Mucosa of stomach (tissue), 1 donor: ENCODE measurements at regions not wholly inside any gene's neighbourhood (a gene's known extent, or its start where the extent isn't known, plus 50 kb on each side); places are given as distances from the start of the nearest gene placed in this dataset.
"Not testable (repeated sequence)": the region's sequence is repeated elsewhere in the genome, so short reads cannot be mapped to it uniquely, and the experiment has no call there.

ENCODE experiments used
- H3K27me3 ChIP-seq: one replicate; pipeline ENCODE4 v1.7.0; 2013; ENCODE audit warnings: mild to moderate bottlenecking, low read length; ENCODE audit not compliant: control insufficient read depth, insufficient read depth
- H3K36me3 ChIP-seq: one replicate; pipeline ENCODE4 v1.7.0; 2013; ENCODE audit warnings: low read length; ENCODE audit not compliant: control insufficient read depth, insufficient read depth
- H3K4me1 ChIP-seq: one replicate; pipeline ENCODE4 v1.7.0; 2013; ENCODE audit warnings: mild to moderate bottlenecking, low read length; ENCODE audit not compliant: control insufficient read depth, insufficient read depth
- H3K4me3 ChIP-seq: one replicate; pipeline ENCODE4 v1.7.0; 2013; ENCODE audit warnings: low read length
- H3K9ac ChIP-seq: one replicate; pipeline ENCODE4 v1.7.0; 2013; ENCODE audit warnings: mild to moderate bottlenecking, low read length, moderate library complexity
- H3K9me3 ChIP-seq: one replicate; pipeline ENCODE4 v1.7.0; 2013; ENCODE audit warnings: mild to moderate bottlenecking, low read length, moderate library complexity; ENCODE audit not compliant: control insufficient read depth
- donor health status: Pancreatic carcinoma.

GRCh38 chr12:75662511-75663159 lies 151.2 kb upstream of the KRR1 start:
- no peak overlapping the region for H3K4me3 ChIP-seq
- peaks cover 21% of the 10 kb centered on the region for H3K4me1 ChIP-seq
- no peak overlapping the region for H3K9ac ChIP-seq
- no peaks in the 10 kb centered on the region for H3K36me3 ChIP-seq
- no peaks in the 10 kb centered on the region for H3K27me3 ChIP-seq
- no peaks in the 10 kb centered on the region for H3K9me3 ChIP-seq

GRCh38 chr12:75661908-75662307 lies 150.5 kb upstream of the KRR1 start:
- no peak overlapping the region for H3K9ac ChIP-seq
- H3K9me3 ChIP-seq: no peaks in the 10 kb centered on the region
- H3K27me3 ChIP-seq: no peaks in the 10 kb centered on the region
- H3K36me3 ChIP-seq: no peaks in the 10 kb centered on the region
- peaks cover 14% of the 10 kb centered on the region for H3K4me1 ChIP-seq
- H3K4me3 ChIP-seq: no peak overlapping the region

GRCh38 chr12:75660805-75661404 lies 149.5 kb upstream of the KRR1 start:
- Histone ChIP-seq H3K36me3 (no peaks in the 10 kb centered on the region), H3K27me3 (no peaks in the 10 kb centered on the region), H3K4me3 (no peak overlapping the region), H3K9ac (no peak overlapping the region), H3K9me3 (no peaks in the 10 kb centered on the region), H3K4me1 (peaks cover 6% of the 10 kb centered on the region)

GRCh38 chr12:75660107-75660530 lies 148.7 kb upstream of the KRR1 start:
- H3K4me3 ChIP-seq: no peak overlapping the region
- no peaks in the 10 kb centered on the region for H3K36me3 ChIP-seq
- H3K9me3 ChIP-seq: no peaks in the 10 kb centered on the region
- no peak overlapping the region for H3K9ac ChIP-seq
- no peaks in the 10 kb centered on the region for H3K27me3 ChIP-seq
- peaks cover 6% of the 10 kb centered on the region for H3K4me1 ChIP-seq

GRCh38 chr12:75658901-75659823 lies 147.8 kb upstream of the KRR1 start:
- no peak overlapping the region for H3K9ac ChIP-seq
- no peaks in the 10 kb centered on the region for H3K9me3 ChIP-seq
- no peaks in the 10 kb centered on the region for H3K36me3 ChIP-seq
- H3K4me1 ChIP-seq: peaks cover 6% of the 10 kb centered on the region
- H3K4me3 ChIP-seq: no peak overlapping the region
- H3K27me3 ChIP-seq: no peaks in the 10 kb centered on the region

- H3K4me1 ChIP-seq: peaks cover 6% of the 10 kb centered on the region
- no peaks in the 10 kb centered on the region for H3K9me3 ChIP-seq
- H3K36me3 ChIP-seq: no peaks in the 10 kb centered on the region
- no peak overlapping the region for H3K9ac ChIP-seq
- no peaks in the 10 kb centered on the region for H3K27me3 ChIP-seq
- no peak overlapping the region for H3K4me3 ChIP-seq
These were observed 146.9 kb upstream of the KRR1 start for GRCh38 chr12:75658286-75658685.

- Histone ChIP-seq H3K4me3 (no peak overlapping the region), H3K4me1 (peaks cover 6% of the 10 kb centered on the region), H3K36me3 (no peaks in the 10 kb centered on the region), H3K9me3 (no peaks in the 10 kb centered on the region), H3K9ac (no peak overlapping the region), H3K27me3 (no peaks in the 10 kb centered on the region)
These were observed 146.4 kb upstream of the KRR1 start for GRCh38 chr12:75657831-75658230.

GRCh38 chr12:75657354-75657753 lies 145.9 kb upstream of the KRR1 start:
- H3K9ac ChIP-seq, H3K9me3 ChIP-seq, H3K4me3 ChIP-seq, H3K27me3 ChIP-seq, H3K36me3 ChIP-seq, H3K4me1 ChIP-seq: not testable (repeated sequence)

GRCh38 chr12:75656648-75657047 lies 145.2 kb upstream of the KRR1 start:
- no peaks in the 10 kb centered on the region for H3K9me3 ChIP-seq
- H3K36me3 ChIP-seq: no peaks in the 10 kb centered on the region
- H3K9ac ChIP-seq: no peak overlapping the region
- H3K4me3 ChIP-seq: no peak overlapping the region
- peaks cover 6% of the 10 kb centered on the region for H3K4me1 ChIP-seq
- no peaks in the 10 kb centered on the region for H3K27me3 ChIP-seq

GRCh38 chr12:75656210-75656609 lies 144.8 kb upstream of the KRR1 start:
- Histone ChIP-seq H3K4me1 (peaks cover 6% of the 10 kb centered on the region), H3K9ac (no peak overlapping the region), H3K4me3 (no peak overlapping the region), H3K36me3 (no peaks in the 10 kb centered on the region), H3K9me3 (no peaks in the 10 kb centered on the region), H3K27me3 (no peaks in the 10 kb centered on the region)

- Histone ChIP-seq H3K27me3 (no peaks in the 10 kb centered on the region), H3K36me3 (no peaks in the 10 kb centered on the region), H3K4me1 (peaks cover 6% of the 10 kb centered on the region), H3K9me3 (no peaks in the 10 kb centered on the region), H3K9ac (no peak overlapping the region), H3K4me3 (no peak overlapping the region)
These were observed 144.0 kb upstream of the KRR1 start for GRCh38 chr12:75655315-75655806.

- no peaks in the 10 kb centered on the region for H3K4me1 ChIP-seq
- H3K9ac ChIP-seq: no peak overlapping the region
These were observed 139.9 kb upstream of the KRR1 start for GRCh38 chr12:75651342-75651695.

More at GRCh38 chr12:75651342-75651695, 139.9 kb upstream of the KRR1 start:
- no peaks in the 10 kb centered on the region for H3K9me3 ChIP-seq
- no peaks in the 10 kb centered on the region for H3K36me3 ChIP-seq
- H3K4me3 ChIP-seq: no peak overlapping the region
- H3K27me3 ChIP-seq: no peaks in the 10 kb centered on the region
